T-helper 1 cell treated with Interleukin-12 subunit alpha and Interleukin-12 subunit beta and Interleukin-4 antibody, amounts not matched to agents 30 μg/mL and 1 μg/mL, for 36 hours (primary cell): ENCODE measurements at regions not wholly inside any gene's neighbourhood (a gene's known extent, or its start where the extent isn't known, plus 50 kb on each side); places are given as distances from the start of the nearest gene placed in this dataset.

Experiments
- H3K27ac Mint-ChIP-seq: one replicate; pipeline ENCODE4 v1.8.0; 2021; ENCODE audit warnings: mild to moderate bottlenecking, mixed read lengths
- H3K27me3 Mint-ChIP-seq: one replicate; pipeline ENCODE4 v1.8.0; 2021; ENCODE audit warnings: low read depth, mixed read lengths
- H3K36me3 Mint-ChIP-seq: one replicate; pipeline ENCODE4 v1.8.0; 2021; ENCODE audit warnings: low read depth, mixed read lengths
- H3K4me1 Mint-ChIP-seq: one replicate; pipeline ENCODE4 v1.8.0; 2021; ENCODE audit warnings: low read depth, mixed read lengths
- H3K4me3 Mint-ChIP-seq: one replicate; pipeline ENCODE4 v1.8.0; 2021; ENCODE audit warnings: mild to moderate bottlenecking, moderate library complexity, mixed read lengths
- H3K9me3 Mint-ChIP-seq: one replicate; pipeline ENCODE4 v1.8.0; 2021; ENCODE audit warnings: mixed read lengths

GRCh38 chr5:163384669-163385068 lies 52.7 kb upstream of the CCNG1 start:
- no peak overlapping the region for H3K4me3 Mint-ChIP-seq
- no peaks in the 10 kb centered on the region for H3K27me3 Mint-ChIP-seq
- H3K9me3 Mint-ChIP-seq = no peaks in the 10 kb centered on the region
- H3K36me3 Mint-ChIP-seq = no peaks in the 10 kb centered on the region
- no peak overlapping the region for H3K27ac Mint-ChIP-seq
- no peaks in the 10 kb centered on the region for H3K4me1 Mint-ChIP-seq

DNA sequence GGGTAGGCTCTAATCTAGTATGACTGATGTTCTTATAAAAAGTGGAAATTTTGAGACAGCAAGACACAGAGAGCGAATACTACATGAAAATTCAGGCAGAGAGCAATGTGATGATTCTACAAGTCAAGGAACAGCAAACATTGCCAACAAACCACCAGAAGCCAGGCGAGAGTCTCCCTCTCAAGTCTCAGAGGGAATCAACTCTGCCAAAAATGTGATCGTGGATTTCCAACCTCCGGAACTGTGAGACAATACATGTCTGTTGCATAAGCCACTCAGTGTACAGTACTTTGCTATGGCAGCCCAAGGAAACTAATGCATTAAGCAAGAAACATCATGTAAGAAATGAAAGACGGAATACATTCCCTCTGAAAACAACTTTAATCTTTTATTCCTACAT lies 52.1 kb upstream of the CCNG1 start:
- Mint-ChIP-seq H3K9me3 (no peaks in the 10 kb centered on the region), H3K36me3 (no peaks in the 10 kb centered on the region), H3K4me1 (no peaks in the 10 kb centered on the region), H3K4me3 (no peak overlapping the region), H3K27ac (no peak overlapping the region), H3K27me3 (no peaks in the 10 kb centered on the region)

GRCh38 chr5:163385824-163386223 lies 51.6 kb upstream of the CCNG1 start:
- H3K4me3 Mint-ChIP-seq = no peak overlapping the region
- no peaks in the 10 kb centered on the region for H3K27me3 Mint-ChIP-seq
- no peak overlapping the region for H3K27ac Mint-ChIP-seq
- H3K36me3 Mint-ChIP-seq = no peaks in the 10 kb centered on the region
- H3K9me3 Mint-ChIP-seq = no peaks in the 10 kb centered on the region
- H3K4me1 Mint-ChIP-seq = no peaks in the 10 kb centered on the region

GRCh38 chr5:163386352-163386751 lies 51.0 kb upstream of the CCNG1 start:
- no peaks in the 10 kb centered on the region for H3K4me1 Mint-ChIP-seq
- no peaks in the 10 kb centered on the region for H3K36me3 Mint-ChIP-seq
- no peaks in the 10 kb centered on the region for H3K27me3 Mint-ChIP-seq
- no peak overlapping the region for H3K27ac Mint-ChIP-seq
- H3K9me3 Mint-ChIP-seq = no peaks in the 10 kb centered on the region
- no peak overlapping the region for H3K4me3 Mint-ChIP-seq

DNA sequence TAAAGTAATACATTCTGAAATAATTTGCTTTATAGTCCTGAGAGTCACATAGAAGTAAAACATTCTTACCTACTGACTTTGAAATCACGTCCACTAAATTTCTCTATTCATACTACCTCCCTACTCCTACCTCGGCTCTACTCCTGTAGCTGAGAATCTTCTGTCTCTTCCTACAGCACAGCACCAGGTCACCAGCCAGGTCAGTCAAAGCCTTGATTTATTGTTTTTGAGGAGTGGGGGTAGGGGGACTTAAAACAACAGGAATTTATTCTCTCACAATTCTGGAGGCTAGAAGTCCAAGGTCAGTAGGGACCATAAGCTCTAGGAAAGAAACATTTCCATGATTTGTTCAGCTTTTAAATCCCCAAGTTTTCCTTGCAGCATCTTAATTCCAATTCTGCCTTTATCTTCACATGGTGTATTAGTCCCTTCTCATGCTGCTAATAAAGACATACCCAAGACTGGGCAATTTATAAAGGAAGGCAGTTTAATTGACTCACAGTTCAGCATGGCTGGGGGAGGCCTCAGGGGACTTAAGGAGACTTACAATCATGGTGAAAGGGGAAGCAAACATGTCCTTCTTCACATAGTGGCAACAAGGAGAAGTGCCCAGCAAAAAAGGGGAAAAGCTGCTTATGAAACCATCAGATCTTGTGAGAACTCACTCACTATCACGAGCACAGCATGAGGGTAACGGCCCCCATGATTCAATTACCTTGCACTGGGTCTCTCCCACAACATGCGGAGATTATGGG lies 49.6 kb upstream of the CCNG1 start:
- Mint-ChIP-seq H3K9me3 (no peaks in the 10 kb centered on the region), H3K27me3 (no peaks in the 10 kb centered on the region), H3K4me1 (no peaks in the 10 kb centered on the region), H3K4me3 (no peak overlapping the region), H3K36me3 (no peaks in the 10 kb centered on the region), H3K27ac (no peak overlapping the region)
